Stimulated activated naive B cell treated with anti-CD40 and anti-IgM and Interleukin-4, amounts not matched to agents 10 μg/mL and 1 μg/mL and 100 μg/mL, for 72 hours (primary cell): ENCODE measurements at regions not wholly inside any gene's neighbourhood (a gene's known extent, or its start where the extent isn't known, plus 50 kb on each side); places are given as distances from the start of the nearest gene placed in this dataset.
"Not testable (repeated sequence)": the region's sequence is repeated elsewhere in the genome, so short reads cannot be mapped to it uniquely, and the experiment has no call there.

Experiments used
- ATAC-seq, 2 donors: fragments of 150-1000 bp; cut with Tn5 transposase; replicated peaks; 2 replicates each; pipeline ENCODE4 v1.10.0; 2021; ENCODE audit warnings: moderate library complexity in 1 of 2
- DNase-seq: peaks from one replicate; pipeline ENCODE4 v3.0.0; 2021
- H3K27ac Mint-ChIP-seq: one replicate; pipeline ENCODE4 v1.8.0; 2022; ENCODE audit warnings: mild to moderate bottlenecking, mixed read lengths
- H3K27me3 Mint-ChIP-seq, 2 donors: one replicate each; pipeline ENCODE4 v1.8.0; 2022; ENCODE audit warnings: mixed read lengths in 2 of 2
- H3K36me3 Mint-ChIP-seq, 2 donors: one replicate each; pipeline ENCODE4 v1.8.0; 2022; ENCODE audit warnings: mixed read lengths in 2 of 2, mild to moderate bottlenecking in 1 of 2
- H3K4me1 Mint-ChIP-seq, 2 donors: one replicate each; pipeline ENCODE4 v1.8.0; 2022; ENCODE audit warnings: mixed read lengths in 2 of 2, mild to moderate bottlenecking in 1 of 2
- H3K4me3 Mint-ChIP-seq, 2 donors: one replicate each; pipeline ENCODE4 v1.8.0; 2022; ENCODE audit warnings: mild to moderate bottlenecking in 2 of 2, mixed read lengths in 2 of 2, moderate library complexity in 1 of 2
- H3K9me3 Mint-ChIP-seq, 2 donors: one replicate each; pipeline ENCODE4 v1.8.0; 2022; ENCODE audit warnings: mixed read lengths in 2 of 2, mild to moderate bottlenecking in 1 of 2

GRCh38 chr18:4961121-4961909, 235.7 kb downstream of the AKAIN1 start:
- H3K27me3 Mint-ChIP-seq, result no peaks in the 10 kb centered on the region
- ATAC-seq (no peak), DNase-seq (no peak)

GRCh38 chr18:4960578-4960977, 236.5 kb downstream of the AKAIN1 start:
- ATAC-seq (no peak), DNase-seq (no peak)
- no peaks in the 10 kb centered on the region for H3K4me1 Mint-ChIP-seq
- H3K9me3 Mint-ChIP-seq, result peaks cover 6 to 12% of the 10 kb centered on the region in 2 donors
- no peaks in the 10 kb centered on the region for H3K27me3 Mint-ChIP-seq
- H3K27ac Mint-ChIP-seq, result no peak overlapping the region
- no peak overlapping the region for H3K4me3 Mint-ChIP-seq
- no peaks in the 10 kb centered on the region for H3K36me3 Mint-ChIP-seq

More at GRCh38 chr18:4961121-4961909, 235.7 kb downstream of the AKAIN1 start:
- no peak overlapping the region for H3K4me3 Mint-ChIP-seq
- H3K4me1 Mint-ChIP-seq, result no peaks in the 10 kb centered on the region
- H3K36me3 Mint-ChIP-seq, result no peaks in the 10 kb centered on the region
- H3K27ac Mint-ChIP-seq, result no peak overlapping the region
- H3K9me3 Mint-ChIP-seq, result peaks cover 8 to 12% of the 10 kb centered on the region in 2 donors

- no peak overlapping the region for H3K4me3 Mint-ChIP-seq
- H3K27me3 Mint-ChIP-seq, result no peaks in the 10 kb centered on the region
- ATAC-seq (no peak), DNase-seq (no peak)
- H3K4me1 Mint-ChIP-seq, result no peaks in the 10 kb centered on the region
- H3K27ac Mint-ChIP-seq, result no peak overlapping the region
- no peaks in the 10 kb centered on the region for H3K36me3 Mint-ChIP-seq
- peaks cover 5 to 25% of the 10 kb centered on the region in 2 donors for H3K9me3 Mint-ChIP-seq
Measured at GRCh38 chr18:4931209-4931608, 265.8 kb downstream of the AKAIN1 start.

GRCh38 chr18:4921548-4921947, 275.5 kb downstream of the AKAIN1 start:
- no peak for DNase-seq
- Mint-ChIP-seq H3K9me3 (peaks cover 0 to 5% of the 10 kb centered on the region in 2 donors), H3K27me3 (no peaks in the 10 kb centered on the region), H3K4me3 (no peak overlapping the region), H3K27ac (no peak overlapping the region), H3K36me3 (no peaks in the 10 kb centered on the region), H3K4me1 (no peaks in the 10 kb centered on the region)
- no peak for ATAC-seq

- ATAC-seq, H3K4me3 Mint-ChIP-seq, H3K4me1 Mint-ChIP-seq, H3K36me3 Mint-ChIP-seq, DNase-seq, H3K9me3 Mint-ChIP-seq, H3K27me3 Mint-ChIP-seq, H3K27ac Mint-ChIP-seq: not testable (repeated sequence)
Measured at GRCh38 chr18:4917509-4917908, 279.5 kb downstream of the AKAIN1 start.

- Mint-ChIP-seq H3K36me3 (no peaks in the 10 kb centered on the region), H3K27me3 (no peaks in the 10 kb centered on the region), H3K4me3 (no peak overlapping the region), H3K9me3 (peaks cover 0 to 3% of the 10 kb centered on the region in 2 donors), H3K27ac (no peak overlapping the region), H3K4me1 (no peaks in the 10 kb centered on the region)
- DNase-seq, result no peak
- ATAC-seq, result no peak
Measured at GRCh38 chr18:4908328-4908727, 288.7 kb downstream of the AKAIN1 start.

GRCh38 chr18:4906856-4907255, 290.2 kb downstream of the AKAIN1 start:
- ATAC-seq, result no peak
- Mint-ChIP-seq H3K4me1 (no peaks in the 10 kb centered on the region), H3K36me3 (no peaks in the 10 kb centered on the region), H3K4me3 (no peak overlapping the region), H3K27me3 (no peaks in the 10 kb centered on the region), H3K27ac (no peak overlapping the region), H3K9me3 (peaks cover 0 to 3% of the 10 kb centered on the region in 2 donors)
- DNase-seq, result no peak

- Mint-ChIP-seq H3K4me1 (no peaks in the 10 kb centered on the region), H3K36me3 (no peaks in the 10 kb centered on the region), H3K27ac (no peak overlapping the region), H3K4me3 (no peak overlapping the region), H3K9me3 (peaks cover 13 to 14% of the 10 kb centered on the region in 2 donors), H3K27me3 (no peaks in the 10 kb centered on the region)
- ATAC-seq (no peak), DNase-seq (no peak)
Measured at GRCh38 chr18:4888251-4889040, 308.6 kb downstream of the AKAIN1 start.

GRCh38 chr18:4878480-4878879, 318.6 kb downstream of the AKAIN1 start:
- H3K4me3 Mint-ChIP-seq, result no peak overlapping the region
- no peak for ATAC-seq

GRCh38 chr18:4871197-4871596, 325.9 kb downstream of the AKAIN1 start:
- Mint-ChIP-seq H3K27ac (no peak overlapping the region), H3K9me3 (peaks cover 16 to 17% of the 10 kb centered on the region in 2 donors), H3K4me1 (no peaks in the 10 kb centered on the region), H3K36me3 (no peaks in the 10 kb centered on the region), H3K27me3 (no peaks in the 10 kb centered on the region), H3K4me3 (no peak overlapping the region)
- ATAC-seq (no peak), DNase-seq (no peak)

More at GRCh38 chr18:4878480-4878879, 318.6 kb downstream of the AKAIN1 start:
- Mint-ChIP-seq H3K9me3 (peaks cover 15 to 18% of the 10 kb centered on the region in 2 donors), H3K27ac (no peak overlapping the region), H3K36me3 (no peaks in the 10 kb centered on the region), H3K27me3 (no peaks in the 10 kb centered on the region), H3K4me1 (no peaks in the 10 kb centered on the region)
- DNase-seq, result no peak

- Mint-ChIP-seq H3K27ac (no peak overlapping the region), H3K4me1 (no peaks in the 10 kb centered on the region), H3K27me3 (no peaks in the 10 kb centered on the region), H3K36me3 (no peaks in the 10 kb centered on the region), H3K9me3 (peaks cover 15 to 17% of the 10 kb centered on the region in 2 donors), H3K4me3 (no peak overlapping the region)
- no peak for DNase-seq
- ATAC-seq, result no peak
Measured at GRCh38 chr18:4870177-4870773, 326.8 kb downstream of the AKAIN1 start.

- no peak for DNase-seq
- no peak for ATAC-seq
- Mint-ChIP-seq H3K36me3 (no peaks in the 10 kb centered on the region), H3K4me3 (no peak overlapping the region), H3K27ac (no peak overlapping the region), H3K27me3 (no peaks in the 10 kb centered on the region), H3K4me1 (no peaks in the 10 kb centered on the region), H3K9me3 (peaks cover 13 to 17% of the 10 kb centered on the region in 2 donors)
Measured at GRCh38 chr18:4869155-4869554, 327.9 kb downstream of the AKAIN1 start.

- H3K36me3 Mint-ChIP-seq, result no peaks in the 10 kb centered on the region
- peaks cover 0 to 4% of the 10 kb centered on the region in 2 donors for H3K9me3 Mint-ChIP-seq
- no peak overlapping the region for H3K4me3 Mint-ChIP-seq
- no peak for ATAC-seq
- H3K4me1 Mint-ChIP-seq, result no peaks in the 10 kb centered on the region
- no peak for DNase-seq
- H3K27ac Mint-ChIP-seq, result no peak overlapping the region
- no peaks in the 10 kb centered on the region for H3K27me3 Mint-ChIP-seq
Measured at GRCh38 chr18:4858379-4859127, 338.5 kb downstream of the AKAIN1 start.

- H3K36me3 Mint-ChIP-seq, result no peaks in the 10 kb centered on the region
- no peaks in the 10 kb centered on the region for H3K27me3 Mint-ChIP-seq
- no peak overlapping the region for H3K27ac Mint-ChIP-seq
- H3K4me1 Mint-ChIP-seq, result no peaks in the 10 kb centered on the region
- ATAC-seq (no peak), DNase-seq (no peak)
- peaks cover 0 to 4% of the 10 kb centered on the region in 2 donors for H3K9me3 Mint-ChIP-seq
- no peak overlapping the region for H3K4me3 Mint-ChIP-seq
Measured at GRCh38 chr18:4854671-4855070, 342.4 kb downstream of the AKAIN1 start.
